ENCODE measurements at regions not wholly inside any gene's neighbourhood (a gene's known extent, or its start where the extent isn't known, plus 50 kb on each side); places are given as distances from the start of the nearest gene placed in this dataset.
A peak's percentile ranks its signal among the peaks of the same experiment; 100 is the strongest.

- no peak for DNase-seq (ENCODE audit: low spot score)
- Mint-ChIP-seq H3K4me3 (no peak overlapping the region), H3K4me1 (ENCODE audit: low read depth) (peaks cover 36% of the 10 kb centered on the region), H3K9me3 (no peaks in the 10 kb centered on the region), H3K27ac (no peak overlapping the region), H3K36me3 (ENCODE audit: low read depth) (peaks cover 7% of the 10 kb centered on the region), H3K27me3 (ENCODE audit: low read depth) (no peaks in the 10 kb centered on the region)
Measured at GRCh38 chr6:134525190-134525868, 207.4 kb upstream of the SGK1 start.

GRCh38 chr6:134523903-134524650, 206.2 kb upstream of the SGK1 start:
- DNase-seq (ENCODE audit: low spot score) = no peak
- Mint-ChIP-seq H3K4me1 (ENCODE audit: low read depth) (peaks cover 38% of the 10 kb centered on the region), H3K27ac (no peak overlapping the region)

GRCh38 chr6:134523051-134523450, 205.1 kb upstream of the SGK1 start:
- Mint-ChIP-seq H3K4me3 (no peak overlapping the region), H3K27ac (no peak overlapping the region), H3K4me1 (ENCODE audit: low read depth) (peaks cover 42% of the 10 kb centered on the region), H3K9me3 (no peaks in the 10 kb centered on the region), H3K27me3 (ENCODE audit: low read depth) (no peaks in the 10 kb centered on the region), H3K36me3 (ENCODE audit: low read depth) (peaks cover 10% of the 10 kb centered on the region)
- no peak for DNase-seq (ENCODE audit: low spot score)

More at GRCh38 chr6:134523903-134524650, 206.2 kb upstream of the SGK1 start:
- H3K27me3 Mint-ChIP-seq (ENCODE audit: low read depth) = no peaks in the 10 kb centered on the region
- H3K4me3 Mint-ChIP-seq = no peak overlapping the region
- peaks cover 7% of the 10 kb centered on the region for H3K36me3 Mint-ChIP-seq (ENCODE audit: low read depth)
- H3K9me3 Mint-ChIP-seq = no peaks in the 10 kb centered on the region

- no peaks in the 10 kb centered on the region for H3K27me3 Mint-ChIP-seq (ENCODE audit: low read depth)
- H3K27ac Mint-ChIP-seq = peak overlapping the region; percentile 62
- H3K9me3 Mint-ChIP-seq = no peaks in the 10 kb centered on the region
- peak overlapping the region; percentile 48 for H3K4me3 Mint-ChIP-seq
- H3K4me1 Mint-ChIP-seq (ENCODE audit: low read depth) = peaks cover 45% of the 10 kb centered on the region
- H3K36me3 Mint-ChIP-seq (ENCODE audit: low read depth) = peaks cover 10% of the 10 kb centered on the region
- no peak for DNase-seq (ENCODE audit: low spot score)
Measured at GRCh38 chr6:134521116-134521501, 203.2 kb upstream of the SGK1 start.

- no peaks in the 10 kb centered on the region for H3K27me3 Mint-ChIP-seq (ENCODE audit: low read depth)
- no peak for DNase-seq (ENCODE audit: low spot score)
- H3K9me3 Mint-ChIP-seq = no peaks in the 10 kb centered on the region
- H3K27ac Mint-ChIP-seq = peak overlapping the region; percentile 93
- peaks cover 10% of the 10 kb centered on the region for H3K36me3 Mint-ChIP-seq (ENCODE audit: low read depth)
- peak overlapping the region; percentile 48 for H3K4me3 Mint-ChIP-seq
- H3K4me1 Mint-ChIP-seq (ENCODE audit: low read depth) = peaks cover 43% of the 10 kb centered on the region
Measured at GRCh38 chr6:134520181-134521115, 202.5 kb upstream of the SGK1 start.

- DNase-seq (ENCODE audit: low spot score) = no peak
- no peaks in the 10 kb centered on the region for H3K9me3 Mint-ChIP-seq
- H3K36me3 Mint-ChIP-seq (ENCODE audit: low read depth) = peaks cover 10% of the 10 kb centered on the region
- H3K27ac Mint-ChIP-seq = peak overlapping the region; percentile 93
- peak overlapping the region; percentile 71 for H3K4me3 Mint-ChIP-seq
- H3K4me1 Mint-ChIP-seq (ENCODE audit: low read depth) = peaks cover 38% of the 10 kb centered on the region
- H3K27me3 Mint-ChIP-seq (ENCODE audit: low read depth) = no peaks in the 10 kb centered on the region
Measured at GRCh38 chr6:134519465-134519864, 201.6 kb upstream of the SGK1 start.

- no peaks in the 10 kb centered on the region for H3K27me3 Mint-ChIP-seq (ENCODE audit: low read depth)
- H3K4me1 Mint-ChIP-seq (ENCODE audit: low read depth) = peaks cover 36% of the 10 kb centered on the region
- H3K9me3 Mint-ChIP-seq = no peaks in the 10 kb centered on the region
- DNase-seq (ENCODE audit: low spot score) = no peak
- peaks cover 10% of the 10 kb centered on the region for H3K36me3 Mint-ChIP-seq (ENCODE audit: low read depth)
- H3K27ac Mint-ChIP-seq = no peak overlapping the region
- H3K4me3 Mint-ChIP-seq = no peak overlapping the region
Measured at GRCh38 chr6:134517868-134518267, 200.0 kb upstream of the SGK1 start.

GRCh38 chr6:134517145-134517658, 199.3 kb upstream of the SGK1 start:
- no peak for DNase-seq (ENCODE audit: low spot score)
- Mint-ChIP-seq H3K27me3 (ENCODE audit: low read depth) (no peaks in the 10 kb centered on the region), H3K4me1 (ENCODE audit: low read depth) (peaks cover 33% of the 10 kb centered on the region), H3K27ac (no peak overlapping the region), H3K9me3 (no peaks in the 10 kb centered on the region), H3K4me3 (no peak overlapping the region), H3K36me3 (ENCODE audit: low read depth) (peaks cover 10% of the 10 kb centered on the region)

- H3K27ac Mint-ChIP-seq = no peak overlapping the region
Measured at GRCh38 chr6:134516582-134516981, 198.7 kb upstream of the SGK1 start.

GRCh38 chr6:134515986-134516385, 198.1 kb upstream of the SGK1 start:
- peaks cover 30% of the 10 kb centered on the region for H3K4me1 Mint-ChIP-seq (ENCODE audit: low read depth)
- no peak overlapping the region for H3K4me3 Mint-ChIP-seq
- H3K27ac Mint-ChIP-seq = no peak overlapping the region
- no peaks in the 10 kb centered on the region for H3K27me3 Mint-ChIP-seq (ENCODE audit: low read depth)
- H3K9me3 Mint-ChIP-seq = no peaks in the 10 kb centered on the region
- H3K36me3 Mint-ChIP-seq (ENCODE audit: low read depth) = peaks cover 9% of the 10 kb centered on the region
- no peak for DNase-seq (ENCODE audit: low spot score)

More at GRCh38 chr6:134516582-134516981, 198.7 kb upstream of the SGK1 start:
- no peak overlapping the region for H3K4me3 Mint-ChIP-seq
- H3K4me1 Mint-ChIP-seq (ENCODE audit: low read depth) = peaks cover 33% of the 10 kb centered on the region
- H3K27me3 Mint-ChIP-seq (ENCODE audit: low read depth) = no peaks in the 10 kb centered on the region
- H3K9me3 Mint-ChIP-seq = no peaks in the 10 kb centered on the region
- DNase-seq (ENCODE audit: low spot score) = no peak
- peaks cover 10% of the 10 kb centered on the region for H3K36me3 Mint-ChIP-seq (ENCODE audit: low read depth)

- H3K36me3 Mint-ChIP-seq (ENCODE audit: low read depth) = no peaks in the 10 kb centered on the region
- no peak for DNase-seq (ENCODE audit: low spot score)
- no peak overlapping the region for H3K27ac Mint-ChIP-seq
- H3K27me3 Mint-ChIP-seq (ENCODE audit: low read depth) = no peaks in the 10 kb centered on the region
- no peaks in the 10 kb centered on the region for H3K9me3 Mint-ChIP-seq
- peaks cover 9% of the 10 kb centered on the region for H3K4me1 Mint-ChIP-seq (ENCODE audit: low read depth)
- no peak overlapping the region for H3K4me3 Mint-ChIP-seq
Measured at GRCh38 chr6:134512981-134513391, 195.1 kb upstream of the SGK1 start.

- no peaks in the 10 kb centered on the region for H3K36me3 Mint-ChIP-seq (ENCODE audit: low read depth)
- no peak overlapping the region for H3K4me3 Mint-ChIP-seq
Measured at GRCh38 chr6:134511984-134512683, 194.2 kb upstream of the SGK1 start.

GRCh38 chr6:134510920-134511319, 193.0 kb upstream of the SGK1 start:
- Mint-ChIP-seq H3K27me3 (ENCODE audit: low read depth) (no peaks in the 10 kb centered on the region), H3K4me3 (no peak overlapping the region), H3K36me3 (ENCODE audit: low read depth) (no peaks in the 10 kb centered on the region), H3K9me3 (no peaks in the 10 kb centered on the region), H3K27ac (no peak overlapping the region), H3K4me1 (ENCODE audit: low read depth) (peaks cover 2% of the 10 kb centered on the region)
- no peak for DNase-seq (ENCODE audit: low spot score)

More at GRCh38 chr6:134511984-134512683, 194.2 kb upstream of the SGK1 start:
- Mint-ChIP-seq H3K9me3 (no peaks in the 10 kb centered on the region), H3K4me1 (ENCODE audit: low read depth) (peaks cover 4% of the 10 kb centered on the region), H3K27ac (no peak overlapping the region), H3K27me3 (ENCODE audit: low read depth) (no peaks in the 10 kb centered on the region)
- DNase-seq (ENCODE audit: low spot score) = no peak
